ENCODE measurements at regions not wholly inside any gene's neighbourhood (a gene's known extent, or its start where the extent isn't known, plus 50 kb on each side); places are given as distances from the start of the nearest gene placed in this dataset.

DNA sequence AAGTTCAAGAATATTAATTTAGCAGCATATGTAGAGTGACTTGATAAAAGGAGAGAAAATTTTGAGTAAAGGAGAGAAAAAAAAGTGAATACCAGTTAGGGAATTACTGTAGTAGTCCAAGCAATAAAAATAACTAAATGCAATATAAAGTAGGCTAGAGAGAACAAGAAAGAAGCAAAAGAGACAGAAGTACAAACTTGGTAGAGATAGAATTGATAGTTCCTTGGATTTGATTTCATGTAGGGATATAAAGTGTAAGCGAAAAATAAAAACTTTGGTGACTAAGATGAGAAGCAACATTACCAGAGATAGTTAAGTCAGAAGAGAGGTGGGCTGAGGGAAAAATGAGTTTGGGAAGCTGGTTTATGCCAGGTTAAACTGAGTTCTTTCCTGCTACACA, 252.4 kb downstream of the SEC23A start:
- TF ChIP-seq, protein P1, sequence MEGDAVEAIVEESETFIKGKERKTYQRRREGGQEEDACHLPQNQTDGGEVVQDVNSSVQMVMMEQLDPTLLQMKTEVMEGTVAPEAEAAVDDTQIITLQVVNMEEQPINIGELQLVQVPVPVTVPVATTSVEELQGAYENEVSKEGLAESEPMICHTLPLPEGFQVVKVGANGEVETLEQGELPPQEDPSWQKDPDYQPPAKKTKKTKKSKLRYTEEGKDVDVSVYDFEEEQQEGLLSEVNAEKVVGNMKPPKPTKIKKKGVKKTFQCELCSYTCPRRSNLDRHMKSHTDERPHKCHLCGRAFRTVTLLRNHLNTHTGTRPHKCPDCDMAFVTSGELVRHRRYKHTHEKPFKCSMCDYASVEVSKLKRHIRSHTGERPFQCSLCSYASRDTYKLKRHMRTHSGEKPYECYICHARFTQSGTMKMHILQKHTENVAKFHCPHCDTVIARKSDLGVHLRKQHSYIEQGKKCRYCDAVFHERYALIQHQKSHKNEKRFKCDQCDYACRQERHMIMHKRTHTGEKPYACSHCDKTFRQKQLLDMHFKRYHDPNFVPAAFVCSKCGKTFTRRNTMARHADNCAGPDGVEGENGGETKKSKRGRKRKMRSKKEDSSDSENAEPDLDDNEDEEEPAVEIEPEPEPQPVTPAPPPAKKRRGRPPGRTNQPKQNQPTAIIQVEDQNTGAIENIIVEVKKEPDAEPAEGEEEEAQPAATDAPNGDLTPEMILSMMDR (IDR thresholded peaks at IDR 0.05), result no peak
- no peak for TF ChIP-seq POLR2A (IDR thresholded peaks at IDR 0.05)

Data from body of pancreas (tissue), 4 donors.